ENCODE measurements at regions not wholly inside any gene's neighbourhood (a gene's known extent, or its start where the extent isn't known, plus 50 kb on each side); places are given as distances from the start of the nearest gene placed in this dataset.

DNA sequence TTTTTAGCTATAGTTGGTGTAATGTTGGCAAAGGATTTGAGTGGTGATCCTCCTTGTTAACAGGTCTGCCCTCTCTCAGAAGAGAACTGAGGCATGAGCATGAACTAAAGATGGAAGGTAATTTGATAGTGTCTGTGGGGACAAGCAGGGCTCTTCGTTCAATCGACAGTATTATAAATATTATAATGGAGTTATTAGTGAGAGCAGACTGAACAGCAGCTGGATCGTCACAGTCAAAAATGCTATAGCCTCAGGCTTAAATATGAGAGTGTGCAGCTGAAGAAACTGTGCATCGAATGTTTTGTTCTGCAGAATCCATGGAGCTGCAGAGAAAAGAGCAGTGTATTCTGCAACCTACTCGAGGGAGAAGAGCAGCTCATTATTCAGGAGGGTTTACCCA is 757.3 kb downstream of the DNAH5 start (continued):
- TF ChIP-seq, protein P1, sequence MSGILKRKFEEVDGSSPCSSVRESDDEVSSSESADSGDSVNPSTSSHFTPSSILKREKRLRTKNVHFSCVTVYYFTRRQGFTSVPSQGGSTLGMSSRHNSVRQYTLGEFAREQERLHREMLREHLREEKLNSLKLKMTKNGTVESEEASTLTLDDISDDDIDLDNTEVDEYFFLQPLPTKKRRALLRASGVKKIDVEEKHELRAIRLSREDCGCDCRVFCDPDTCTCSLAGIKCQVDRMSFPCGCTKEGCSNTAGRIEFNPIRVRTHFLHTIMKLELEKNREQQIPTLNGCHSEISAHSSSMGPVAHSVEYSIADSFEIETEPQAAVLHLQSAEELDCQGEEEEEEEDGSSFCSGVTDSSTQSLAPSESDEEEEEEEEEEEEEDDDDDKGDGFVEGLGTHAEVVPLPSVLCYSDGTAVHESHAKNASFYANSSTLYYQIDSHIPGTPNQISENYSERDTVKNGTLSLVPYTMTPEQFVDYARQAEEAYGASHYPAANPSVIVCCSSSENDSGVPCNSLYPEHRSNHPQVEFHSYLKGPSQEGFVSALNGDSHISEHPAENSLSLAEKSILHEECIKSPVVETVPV (CRISPR knock-in tag; IDR thresholded peaks at IDR 0.05) = no peak

DNA sequence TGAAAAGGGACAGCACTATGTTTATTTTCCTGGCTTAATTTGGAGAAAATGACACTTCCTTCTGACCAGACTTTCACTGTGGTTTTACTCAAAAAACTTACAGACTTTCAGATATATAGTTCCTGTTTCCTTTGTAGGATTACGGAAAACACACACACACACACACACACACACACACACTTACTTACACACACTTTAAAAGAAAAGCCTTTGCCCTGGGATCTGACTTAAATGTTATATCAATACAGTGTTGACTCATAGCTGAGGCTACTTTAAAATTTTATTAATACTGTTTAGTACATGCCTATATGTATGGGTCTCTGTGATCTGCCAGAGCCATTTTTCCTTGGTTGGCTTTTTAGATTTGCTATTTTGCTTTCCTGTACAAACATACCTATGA is 758.3 kb downstream of the DNAH5 start:
- ATAC-seq = no peak
- TF ChIP-seq RARB (CRISPR knock-in tag; IDR thresholded peaks at IDR 0.05) = no peak
- no peak for TF ChIP-seq BACH2 (CRISPR knock-in tag; IDR thresholded peaks at IDR 0.05; ENCODE audit: borderline replicate concordance)
- TF ChIP-seq, protein P2, sequence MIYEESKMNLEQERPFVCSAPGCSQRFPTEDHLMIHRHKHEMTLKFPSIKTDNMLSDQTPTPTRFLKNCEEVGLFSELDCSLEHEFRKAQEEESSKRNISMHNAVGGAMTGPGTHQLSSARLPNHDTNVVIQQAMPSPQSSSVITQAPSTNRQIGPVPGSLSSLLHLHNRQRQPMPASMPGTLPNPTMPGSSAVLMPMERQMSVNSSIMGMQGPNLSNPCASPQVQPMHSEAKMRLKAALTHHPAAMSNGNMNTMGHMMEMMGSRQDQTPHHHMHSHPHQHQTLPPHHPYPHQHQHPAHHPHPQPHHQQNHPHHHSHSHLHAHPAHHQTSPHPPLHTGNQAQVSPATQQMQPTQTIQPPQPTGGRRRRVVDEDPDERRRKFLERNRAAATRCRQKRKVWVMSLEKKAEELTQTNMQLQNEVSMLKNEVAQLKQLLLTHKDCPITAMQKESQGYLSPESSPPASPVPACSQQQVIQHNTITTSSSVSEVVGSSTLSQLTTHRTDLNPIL (CRISPR knock-in tag; IDR thresholded peaks at IDR 0.05; ENCODE audit: low read depth) = no peak
- TF ChIP-seq ZFP30 (CRISPR knock-in tag; IDR thresholded peaks at IDR 0.05) = no peak
- TF ChIP-seq ZC3H10 (CRISPR knock-in tag; IDR thresholded peaks at IDR 0.05) = no peak
- no peak for TF ChIP-seq ESRRG (CRISPR knock-in tag; IDR thresholded peaks at IDR 0.05)
- TF ChIP-seq, protein P1 (CRISPR knock-in tag; IDR thresholded peaks at IDR 0.05) = no peak
- TF ChIP-seq, protein P3, sequence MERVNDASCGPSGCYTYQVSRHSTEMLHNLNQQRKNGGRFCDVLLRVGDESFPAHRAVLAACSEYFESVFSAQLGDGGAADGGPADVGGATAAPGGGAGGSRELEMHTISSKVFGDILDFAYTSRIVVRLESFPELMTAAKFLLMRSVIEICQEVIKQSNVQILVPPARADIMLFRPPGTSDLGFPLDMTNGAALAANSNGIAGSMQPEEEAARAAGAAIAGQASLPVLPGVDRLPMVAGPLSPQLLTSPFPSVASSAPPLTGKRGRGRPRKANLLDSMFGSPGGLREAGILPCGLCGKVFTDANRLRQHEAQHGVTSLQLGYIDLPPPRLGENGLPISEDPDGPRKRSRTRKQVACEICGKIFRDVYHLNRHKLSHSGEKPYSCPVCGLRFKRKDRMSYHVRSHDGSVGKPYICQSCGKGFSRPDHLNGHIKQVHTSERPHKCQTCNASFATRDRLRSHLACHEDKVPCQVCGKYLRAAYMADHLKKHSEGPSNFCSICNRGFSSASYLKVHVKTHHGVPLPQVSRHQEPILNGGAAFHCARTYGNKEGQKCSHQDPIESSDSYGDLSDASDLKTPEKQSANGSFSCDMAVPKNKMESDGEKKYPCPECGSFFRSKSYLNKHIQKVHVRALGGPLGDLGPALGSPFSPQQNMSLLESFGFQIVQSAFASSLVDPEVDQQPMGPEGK (CRISPR knock-in tag; IDR thresholded peaks at IDR 0.05; ENCODE audit: borderline replicate concordance) = no peak
- no peak for TF ChIP-seq ZNF8 (CRISPR knock-in tag; IDR thresholded peaks at IDR 0.05)
- TF ChIP-seq ZFP3 (CRISPR knock-in tag; IDR thresholded peaks at IDR 0.05) = no peak
- TF ChIP-seq CSDC2 (CRISPR knock-in tag; IDR thresholded peaks at IDR 0.05) = no peak
- TF ChIP-seq TOX (CRISPR knock-in tag; IDR thresholded peaks at IDR 0.05; ENCODE audit: borderline replicate concordance) = no peak
- no peak for TF ChIP-seq TCF4 (CRISPR knock-in tag; IDR thresholded peaks at IDR 0.05; ENCODE audit: borderline replicate concordance)

DNA sequence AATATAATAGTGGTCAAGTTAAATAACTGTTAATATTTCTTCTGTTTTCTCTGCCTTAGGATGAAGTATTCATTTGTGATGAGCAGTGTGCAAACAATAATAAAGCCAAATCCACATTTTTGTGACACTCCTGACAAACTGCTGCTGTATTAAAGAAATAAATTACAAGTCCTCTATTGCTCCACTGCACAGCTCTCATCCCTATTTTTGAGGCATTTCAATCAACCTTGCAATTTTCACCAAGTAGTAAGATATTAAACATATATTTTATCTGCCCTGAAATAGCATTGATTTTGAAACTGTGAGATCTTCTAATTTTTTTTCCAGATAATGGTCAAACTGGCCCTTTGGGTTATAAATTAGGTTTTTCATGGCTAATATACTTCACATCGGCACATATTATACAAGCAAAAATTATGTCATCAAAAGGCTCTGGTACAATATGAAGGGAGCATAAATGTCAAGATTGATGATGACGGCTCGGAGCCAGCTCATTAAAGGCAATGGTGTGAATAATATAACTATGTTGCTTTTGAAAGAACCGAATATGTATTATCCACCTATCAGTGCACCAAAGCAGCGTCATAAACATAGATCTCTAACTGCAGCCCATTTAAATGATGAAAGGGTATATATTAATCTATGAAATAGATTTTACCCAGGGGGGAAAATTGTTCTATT is 764.9 kb downstream of the DNAH5 start:
- TF ChIP-seq CSDC2 (CRISPR knock-in tag; IDR thresholded peaks at IDR 0.05) = no peak
- TF ChIP-seq ZNF8 (CRISPR knock-in tag; IDR thresholded peaks at IDR 0.05) = no peak
- TF ChIP-seq, protein P4, sequence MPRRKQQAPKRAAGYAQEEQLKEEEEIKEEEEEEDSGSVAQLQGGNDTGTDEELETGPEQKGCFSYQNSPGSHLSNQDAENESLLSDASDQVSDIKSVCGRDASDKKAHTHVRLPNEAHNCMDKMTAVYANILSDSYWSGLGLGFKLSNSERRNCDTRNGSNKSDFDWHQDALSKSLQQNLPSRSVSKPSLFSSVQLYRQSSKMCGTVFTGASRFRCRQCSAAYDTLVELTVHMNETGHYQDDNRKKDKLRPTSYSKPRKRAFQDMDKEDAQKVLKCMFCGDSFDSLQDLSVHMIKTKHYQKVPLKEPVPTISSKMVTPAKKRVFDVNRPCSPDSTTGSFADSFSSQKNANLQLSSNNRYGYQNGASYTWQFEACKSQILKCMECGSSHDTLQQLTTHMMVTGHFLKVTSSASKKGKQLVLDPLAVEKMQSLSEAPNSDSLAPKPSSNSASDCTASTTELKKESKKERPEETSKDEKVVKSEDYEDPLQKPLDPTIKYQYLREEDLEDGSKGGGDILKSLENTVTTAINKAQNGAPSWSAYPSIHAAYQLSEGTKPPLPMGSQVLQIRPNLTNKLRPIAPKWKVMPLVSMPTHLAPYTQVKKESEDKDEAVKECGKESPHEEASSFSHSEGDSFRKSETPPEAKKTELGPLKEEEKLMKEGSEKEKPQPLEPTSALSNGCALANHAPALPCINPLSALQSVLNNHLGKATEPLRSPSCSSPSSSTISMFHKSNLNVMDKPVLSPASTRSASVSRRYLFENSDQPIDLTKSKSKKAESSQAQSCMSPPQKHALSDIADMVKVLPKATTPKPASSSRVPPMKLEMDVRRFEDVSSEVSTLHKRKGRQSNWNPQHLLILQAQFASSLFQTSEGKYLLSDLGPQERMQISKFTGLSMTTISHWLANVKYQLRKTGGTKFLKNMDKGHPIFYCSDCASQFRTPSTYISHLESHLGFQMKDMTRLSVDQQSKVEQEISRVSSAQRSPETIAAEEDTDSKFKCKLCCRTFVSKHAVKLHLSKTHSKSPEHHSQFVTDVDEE (CRISPR knock-in tag; IDR thresholded peaks at IDR 0.05) = no peak
- no peak for TF ChIP-seq ESRRG (CRISPR knock-in tag; IDR thresholded peaks at IDR 0.05)
- no peak for TF ChIP-seq TOX (CRISPR knock-in tag; IDR thresholded peaks at IDR 0.05; ENCODE audit: borderline replicate concordance)
- TF ChIP-seq ZC3H10 (CRISPR knock-in tag; IDR thresholded peaks at IDR 0.05) = no peak
- TF ChIP-seq ARNTL (CRISPR knock-in tag; IDR thresholded peaks at IDR 0.05; ENCODE audit: borderline replicate concordance, low read depth) = no peak
- TF ChIP-seq, protein P3 (CRISPR knock-in tag; IDR thresholded peaks at IDR 0.05; ENCODE audit: borderline replicate concordance) = no peak
- TF ChIP-seq ZNF70 (CRISPR knock-in tag; IDR thresholded peaks at IDR 0.05) = no peak
- TF ChIP-seq ISL1 (CRISPR knock-in tag; IDR thresholded peaks at IDR 0.05) = no peak
- TF ChIP-seq GLIS3 (CRISPR knock-in tag; IDR thresholded peaks at IDR 0.05) = no peak
- TF ChIP-seq, protein P1 (CRISPR knock-in tag; IDR thresholded peaks at IDR 0.05) = no peak
- ATAC-seq = no peak

Data from SK-N-SH treated with all-trans-retinoic acid at 6 μM for 48 hours (cell line).